ENCODE measurements at regions not wholly inside any gene's neighbourhood (a gene's known extent, or its start where the extent isn't known, plus 50 kb on each side); places are given as distances from the start of the nearest gene placed in this dataset.

DNA sequence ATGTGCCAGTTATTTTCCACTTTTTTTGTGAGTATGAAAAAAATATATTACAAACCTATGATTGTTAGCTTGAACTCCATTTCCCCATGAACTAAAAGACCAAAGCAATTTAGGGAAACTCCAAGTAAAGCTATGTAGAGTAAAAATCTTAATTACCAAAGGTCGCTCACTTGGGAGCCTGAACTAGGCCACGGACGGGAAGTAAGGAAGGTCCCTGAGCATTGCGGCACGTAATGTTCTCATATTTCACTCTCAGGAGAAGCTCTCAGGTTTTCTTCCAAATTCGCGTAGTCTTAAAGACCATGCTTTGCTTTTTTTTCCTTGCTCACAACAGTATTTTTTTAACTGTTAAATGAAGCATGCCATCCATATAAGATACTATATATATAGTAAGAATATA is 215.3 kb upstream of the RARB start:
- DNase-seq (ENCODE audit: low read depth in 2 of 2) = no peak

DNA sequence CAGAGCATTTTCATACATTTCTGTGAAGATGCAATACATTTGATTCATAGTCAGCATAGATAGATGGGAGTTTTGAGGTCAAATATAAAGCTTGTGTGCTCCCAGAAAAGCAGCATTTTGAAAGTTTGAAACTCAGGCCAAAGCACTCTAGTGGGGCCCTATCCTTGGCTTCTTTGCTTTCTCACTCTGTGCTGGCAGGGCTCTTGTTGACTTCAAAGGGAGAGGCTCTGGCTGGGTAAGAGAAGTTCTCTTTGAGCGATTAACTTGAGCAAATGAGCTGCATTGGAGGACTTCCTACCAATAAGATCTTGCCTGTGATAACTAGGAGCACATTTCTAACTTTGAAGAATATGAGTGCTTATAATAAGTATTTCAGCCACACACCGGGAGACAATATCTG is 214.0 kb upstream of the RARB start:
- DNase-seq (ENCODE audit: low read depth in 2 of 2) = no peak

DNA sequence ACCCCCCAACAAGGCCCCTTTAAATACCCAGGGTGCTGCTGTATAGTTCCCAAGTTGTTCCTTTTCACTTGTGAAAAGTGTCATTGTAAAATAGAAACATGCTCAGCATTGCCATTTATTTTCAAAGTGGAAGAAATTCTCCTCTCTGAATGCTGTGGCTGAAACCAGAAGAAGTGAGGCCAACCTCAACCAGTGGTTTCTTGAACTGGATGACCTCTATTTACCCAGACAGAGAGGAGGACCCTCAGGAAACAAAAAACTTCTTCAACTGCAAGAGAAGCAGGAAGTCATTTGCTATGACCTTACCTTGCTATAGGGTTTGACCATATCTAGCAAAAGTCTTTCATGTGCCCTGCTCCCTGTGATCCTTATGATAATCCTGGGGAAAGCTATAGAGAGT is 209.7 kb upstream of the RARB start:
- DNase-seq (ENCODE audit: low read depth in 2 of 2) = no peak

DNA sequence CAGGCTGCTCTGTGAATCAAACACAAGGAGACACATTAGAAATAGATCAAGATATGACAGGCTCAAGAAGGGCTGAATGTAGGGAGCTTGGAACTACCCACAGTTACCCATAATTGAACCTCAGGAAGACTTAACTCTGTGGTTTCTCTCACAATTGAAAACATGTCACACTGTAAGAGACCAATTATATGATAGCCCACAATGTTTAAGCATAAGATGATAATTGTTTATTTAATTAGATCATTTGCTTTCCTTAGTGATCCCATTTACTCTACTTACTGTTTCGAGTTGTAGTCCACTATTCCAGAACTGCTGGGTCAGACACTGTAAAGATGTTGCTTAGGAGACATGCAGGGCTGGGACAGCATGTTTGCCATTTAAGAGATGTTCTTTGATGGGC is 201.3 kb upstream of the RARB start:
- no peak for DNase-seq (ENCODE audit: low read depth in 2 of 2)

DNA sequence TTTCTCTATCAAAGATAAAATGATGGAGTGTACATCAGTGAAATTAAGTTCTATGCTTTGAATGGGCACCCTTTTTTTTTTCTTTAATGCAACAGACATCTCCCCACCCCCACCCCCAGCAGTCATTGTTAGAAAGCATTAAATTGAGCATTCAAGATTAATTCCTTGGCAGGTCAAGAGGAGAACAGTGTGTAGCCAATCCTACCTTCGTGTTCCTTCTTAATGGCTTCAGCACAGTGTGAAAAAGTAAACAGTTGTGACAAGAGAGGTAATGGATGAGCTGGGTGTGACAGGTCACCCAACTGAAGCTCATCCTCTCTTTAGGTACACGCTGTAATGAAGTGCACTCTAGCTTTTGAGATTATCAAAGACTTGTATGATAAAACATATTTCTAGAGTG is 198.5 kb upstream of the RARB start:
- no peak for DNase-seq (ENCODE audit: low read depth in 2 of 2)

DNA sequence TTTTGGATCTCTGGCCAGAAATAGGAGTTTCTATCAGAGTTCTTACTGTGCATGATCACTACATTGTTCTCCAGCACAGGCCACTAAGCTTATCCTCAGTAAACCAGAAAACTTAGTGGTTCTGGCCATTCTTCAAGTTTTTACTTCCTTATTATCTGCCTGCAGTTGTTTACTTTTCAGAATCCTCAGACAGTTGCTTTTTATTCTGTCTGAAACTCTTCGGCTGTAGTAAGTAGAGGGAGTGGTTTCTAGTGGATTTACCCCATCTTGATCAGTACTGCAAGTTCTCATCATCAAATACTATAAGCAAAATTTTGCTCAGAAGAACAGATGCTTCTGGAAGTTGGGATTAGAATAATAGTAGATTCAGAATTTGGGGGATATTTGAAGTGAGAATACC is 193.0 kb upstream of the RARB start:
- DNase-seq (ENCODE audit: low read depth in 2 of 2) = no peak

DNA sequence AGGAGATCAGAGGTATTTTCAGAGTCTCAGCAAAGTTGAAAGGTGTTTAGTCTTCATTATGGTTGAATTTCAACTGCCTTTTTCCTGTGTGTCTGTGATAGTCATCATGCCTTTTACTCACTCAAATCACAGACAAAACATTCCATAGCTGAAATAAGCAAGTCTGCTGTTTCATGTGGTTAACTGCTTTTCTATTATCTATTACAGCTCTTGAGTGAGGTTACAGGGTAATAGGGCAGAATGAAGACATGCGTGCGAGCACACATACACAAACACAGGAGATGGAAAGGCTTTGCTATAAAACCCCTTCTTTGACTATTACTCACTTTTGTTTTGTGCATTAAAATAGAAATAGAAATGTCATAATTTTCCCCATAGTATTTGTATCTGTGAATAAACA is 192.6 kb upstream of the RARB start:
- no peak for DNase-seq (ENCODE audit: low read depth in 2 of 2)

DNA sequence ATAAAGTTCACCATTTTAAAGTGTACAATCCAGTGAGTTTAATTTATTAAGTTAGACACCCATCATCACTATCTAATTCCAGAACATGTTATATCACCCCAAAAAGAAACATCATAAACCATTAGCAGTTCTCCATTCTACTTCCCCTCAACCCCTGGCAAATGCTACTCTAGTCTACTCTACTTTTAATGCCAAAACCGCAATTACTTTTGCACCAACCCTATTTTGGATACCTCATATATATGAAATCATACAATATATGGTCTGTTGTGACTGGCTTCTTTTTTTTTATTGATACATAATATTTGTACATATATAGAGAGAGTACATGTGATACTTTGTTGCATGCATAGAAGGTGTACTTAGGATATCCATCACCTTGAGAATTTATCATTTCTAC is 190.5 kb upstream of the RARB start:
- DNase-seq (ENCODE audit: low read depth in 2 of 2) = no peak

DNA sequence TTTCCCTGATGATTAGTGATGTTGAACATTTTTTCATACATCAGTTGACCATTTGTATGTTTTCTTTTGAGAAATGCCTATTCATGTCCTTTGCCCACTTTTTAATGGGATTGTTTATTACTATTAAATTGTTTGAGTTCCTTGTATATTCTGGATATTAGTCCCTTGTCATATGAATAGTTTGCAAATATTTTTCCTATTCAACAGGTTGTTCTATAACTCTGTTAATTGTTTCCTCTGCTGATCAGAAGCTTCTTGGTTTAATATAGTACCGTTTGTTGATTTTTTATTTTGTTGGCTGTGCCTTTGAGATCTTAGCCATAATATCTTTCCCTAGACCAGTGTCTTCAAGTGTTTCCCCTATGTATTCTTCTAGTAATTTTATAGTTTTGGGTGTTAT is 189.0 kb upstream of the RARB start:
- no peak for DNase-seq (ENCODE audit: low read depth in 2 of 2)

DNA sequence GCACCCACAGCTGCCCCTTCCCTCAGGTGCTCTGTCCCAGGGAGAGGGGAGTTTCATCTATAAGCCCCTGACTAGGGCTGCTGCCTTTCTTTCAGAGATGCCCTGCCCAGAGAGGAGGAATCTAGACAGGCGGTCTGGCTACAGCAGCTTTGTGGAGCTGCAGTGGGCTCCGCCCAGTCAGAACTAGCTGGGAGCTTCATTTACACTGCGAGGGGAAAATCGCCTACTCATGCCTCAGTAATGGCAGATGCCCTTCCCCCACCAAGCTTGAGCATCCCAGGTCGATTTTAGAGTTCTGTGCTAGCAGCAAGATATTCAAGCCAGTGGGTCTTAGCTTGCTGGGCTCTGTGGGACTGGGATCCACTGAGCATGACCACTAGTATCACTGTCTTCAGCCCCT is 181.2 kb upstream of the RARB start:
- DNase-seq (ENCODE audit: low read depth in 2 of 2) = no peak

DNA sequence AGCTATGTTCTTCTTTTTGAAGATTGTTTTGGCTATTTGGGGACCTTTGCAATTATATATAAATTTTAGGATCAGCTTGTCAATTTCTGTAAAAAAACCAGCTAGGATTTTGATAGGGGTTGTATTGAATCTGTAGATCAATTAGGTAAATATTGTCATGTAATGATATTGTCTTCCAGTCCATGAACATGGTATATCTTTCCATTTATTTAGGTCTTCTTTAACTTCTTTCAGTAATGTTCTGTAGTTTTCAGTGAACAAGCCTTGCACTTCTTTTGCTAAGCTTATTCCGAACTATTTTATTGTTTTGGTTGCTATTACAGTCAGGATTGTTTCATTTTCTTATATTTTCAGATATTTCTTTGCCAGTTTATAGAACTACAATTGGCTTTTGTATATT is 175.8 kb upstream of the RARB start:
- DNase-seq (ENCODE audit: low read depth in 2 of 2) = no peak

DNA sequence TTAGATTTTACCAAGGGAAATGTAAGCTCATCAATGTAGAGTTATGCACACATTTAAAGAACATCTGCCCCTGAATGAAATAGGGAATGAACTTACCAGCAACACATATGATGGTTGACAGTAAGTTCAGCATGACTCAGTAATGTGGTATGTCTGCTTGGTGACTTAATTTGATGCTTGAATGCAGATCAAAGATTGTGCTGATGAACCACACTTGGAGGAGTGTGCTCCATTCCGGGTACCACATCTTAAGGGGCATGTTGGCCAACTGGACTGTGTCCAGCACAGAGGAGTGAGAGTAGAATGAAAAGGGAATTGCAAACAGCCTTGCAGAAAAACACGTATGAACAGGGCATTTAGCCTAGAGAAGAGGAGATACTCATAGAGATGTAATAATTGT is 171.0 kb upstream of the RARB start:
- no peak for DNase-seq (ENCODE audit: low read depth in 2 of 2)

DNA sequence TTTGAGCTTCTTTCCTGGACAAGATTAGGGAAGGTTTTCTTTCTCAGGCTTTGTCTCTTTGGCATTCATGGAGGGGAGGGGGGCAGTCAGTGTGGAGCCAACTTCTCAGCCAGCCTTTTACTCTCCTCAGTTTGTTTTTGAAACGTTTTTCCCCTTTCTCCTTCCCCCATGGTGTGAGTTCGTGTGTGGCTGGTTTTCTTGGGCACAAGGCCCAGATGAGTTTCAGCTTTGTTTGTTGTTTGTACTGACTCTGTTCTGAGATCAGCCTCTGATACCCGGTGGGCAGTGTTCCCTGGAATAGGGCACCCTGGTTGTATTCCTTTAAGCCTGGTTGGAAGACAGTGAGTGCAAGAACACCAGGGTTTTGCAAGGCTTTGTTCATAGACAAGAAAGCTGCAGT is 168.2 kb upstream of the RARB start:
- no peak for DNase-seq (ENCODE audit: low read depth in 2 of 2)

DNA sequence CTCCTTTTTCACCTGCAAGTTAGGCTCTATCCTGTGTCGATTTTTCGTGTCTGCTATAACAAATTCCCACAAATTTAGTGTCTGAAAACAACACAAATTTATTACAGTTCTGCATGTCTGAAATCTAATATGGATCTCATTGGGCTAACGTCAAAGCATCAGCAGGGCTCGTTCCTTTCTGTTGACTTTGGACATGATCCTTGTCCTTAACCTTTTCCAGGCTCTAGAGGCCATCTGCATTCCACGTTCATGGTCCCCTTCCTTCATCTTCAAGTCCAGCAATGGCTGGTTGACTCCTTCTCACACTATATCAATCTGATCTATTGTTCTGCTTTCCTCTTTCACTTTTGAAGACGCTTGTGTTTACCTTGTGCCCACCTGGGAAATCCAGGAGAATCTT is 165.7 kb upstream of the RARB start:
- DNase-seq (ENCODE audit: low read depth in 2 of 2) = no peak

DNA sequence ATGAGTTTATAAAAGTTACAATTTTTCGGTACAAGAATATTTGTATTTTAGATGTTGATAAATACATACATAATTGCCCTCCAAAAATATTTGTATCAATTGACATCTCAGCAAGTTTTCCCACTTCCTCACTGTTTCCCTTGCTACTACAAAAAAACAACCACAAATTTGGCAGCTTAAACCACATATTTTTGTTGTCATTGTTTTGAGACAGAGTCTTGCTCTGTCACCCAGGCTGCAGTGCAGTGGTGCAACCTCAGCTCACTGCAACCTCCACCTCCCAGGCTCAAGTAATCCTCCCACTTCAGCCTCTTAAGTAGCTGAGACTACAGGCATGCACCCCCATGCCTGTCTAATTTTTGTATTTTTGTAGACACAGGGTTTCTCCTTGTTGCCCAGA is 162.8 kb upstream of the RARB start:
- DNase-seq (ENCODE audit: low read depth in 2 of 2) = no peak

DNA sequence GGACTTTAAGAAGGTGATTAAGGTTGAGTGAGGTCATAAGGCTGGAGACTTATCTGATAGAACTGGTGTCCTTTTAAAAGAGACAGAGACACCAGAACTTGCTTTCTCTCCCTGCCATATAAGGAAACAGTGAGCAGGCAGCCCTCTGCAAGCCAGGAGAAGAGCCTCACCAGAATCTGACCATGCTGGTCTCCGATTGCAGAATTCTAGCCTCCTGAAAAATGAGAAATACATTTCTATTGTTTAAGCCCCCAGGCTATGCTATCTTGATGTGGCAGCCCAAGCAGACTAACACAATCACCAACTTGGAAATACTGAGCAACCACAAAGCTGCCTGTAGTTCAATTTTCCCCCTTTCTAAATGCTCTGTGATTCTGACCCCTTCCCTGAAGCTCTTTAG is 161.4 kb upstream of the RARB start:
- DNase-seq (ENCODE audit: low read depth in 2 of 2) = no peak

DNA sequence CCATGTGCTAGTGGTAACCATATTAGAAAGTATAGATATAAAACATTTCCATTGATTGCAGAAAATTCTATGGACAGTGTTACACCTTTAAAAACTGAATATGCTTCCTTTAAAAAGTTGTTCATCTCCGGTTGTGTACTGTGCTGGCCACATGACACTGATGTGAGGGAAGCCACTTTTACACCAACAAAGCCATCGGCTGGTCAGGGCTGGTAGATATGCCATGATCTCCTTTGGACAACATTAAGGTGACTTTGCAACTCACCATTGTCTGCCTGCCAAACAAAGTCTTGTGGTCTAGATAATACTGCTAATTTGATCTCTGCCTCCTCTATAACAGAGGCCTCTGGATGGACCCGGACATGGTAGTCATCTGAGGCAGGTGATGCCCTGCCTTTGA is 156.0 kb upstream of the RARB start:
- no peak for DNase-seq (ENCODE audit: low read depth in 2 of 2)

DNA sequence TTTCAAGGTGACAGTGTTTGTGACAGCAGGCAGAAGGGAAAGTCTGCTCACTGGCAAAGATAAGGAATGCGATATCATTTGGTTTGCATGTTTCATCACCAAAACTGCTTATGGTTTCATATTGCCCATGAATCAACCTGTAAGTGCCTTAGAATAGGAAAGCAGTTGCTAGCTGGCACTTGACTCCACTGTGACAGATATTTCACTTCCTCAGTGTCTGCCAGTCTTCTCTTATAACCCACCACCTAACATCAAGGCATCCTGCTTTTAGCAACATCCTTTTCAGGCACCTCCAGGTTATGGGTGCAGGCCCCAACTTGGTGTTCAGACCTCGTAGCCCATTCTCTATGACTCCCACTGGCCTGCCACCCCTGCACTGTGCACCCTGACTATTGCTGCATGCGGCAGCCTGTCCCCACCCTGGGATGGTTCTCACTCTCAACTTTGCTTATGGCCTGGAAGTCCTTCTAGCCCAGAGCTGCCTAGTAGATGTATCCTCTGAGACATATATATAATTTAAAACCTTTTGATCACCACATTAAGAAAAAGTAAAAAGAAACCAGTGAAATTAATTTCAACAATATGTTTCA is 154.4 kb upstream of the RARB start:
- no peak for DNase-seq (ENCODE audit: low read depth in 2 of 2)

DNA sequence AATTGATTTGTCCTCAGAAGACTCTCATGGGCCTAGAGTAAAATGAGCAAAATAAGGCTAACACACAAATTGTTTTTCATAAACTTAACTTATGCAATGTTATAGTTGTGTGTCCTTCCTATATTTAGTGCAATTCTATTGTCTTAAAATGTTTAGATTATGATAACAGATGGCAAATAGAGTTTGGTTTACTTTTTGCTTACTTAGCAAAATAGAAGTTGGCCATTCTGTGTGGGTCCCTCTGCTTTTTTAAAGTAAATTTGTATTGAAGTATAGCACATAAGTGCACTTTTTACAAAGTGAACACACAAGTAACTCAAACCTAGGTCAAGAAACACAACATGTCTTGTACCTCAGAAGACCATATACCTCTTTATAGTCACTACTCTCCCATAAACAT is 150.6 kb upstream of the RARB start:
- no peak for DNase-seq (ENCODE audit: low read depth in 2 of 2)

DNA sequence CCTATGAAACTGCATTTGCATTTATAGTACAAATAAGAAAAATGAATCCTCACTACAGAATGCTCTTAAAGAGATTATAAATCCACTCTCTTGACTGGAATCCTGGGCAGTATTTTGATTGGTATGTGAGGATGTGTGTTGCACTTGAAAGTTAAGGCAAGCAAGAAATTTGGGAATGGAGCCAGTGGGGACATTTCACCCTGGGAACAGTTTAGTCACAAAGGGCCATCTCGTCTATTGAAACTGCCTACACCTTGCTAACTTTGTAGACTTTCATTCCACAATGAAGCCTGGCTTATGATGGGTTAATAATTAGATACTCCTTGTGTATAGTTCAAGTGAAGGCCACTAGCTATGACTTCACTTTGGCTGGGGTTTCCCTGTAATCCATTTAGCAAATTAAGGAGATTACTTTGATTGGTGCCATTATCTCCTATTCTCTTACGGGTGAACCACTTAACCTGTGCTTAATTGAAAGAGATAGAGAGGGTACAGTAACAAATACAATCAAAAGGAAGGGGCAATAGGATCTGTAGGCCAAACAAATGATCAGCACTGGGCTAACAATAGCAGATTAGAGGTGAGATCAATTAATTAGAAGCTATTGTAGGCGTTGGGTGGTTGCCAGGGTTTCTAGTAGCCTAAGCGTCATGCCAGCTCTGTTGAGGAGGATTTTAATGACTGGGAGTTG is 146.9 kb upstream of the RARB start:
- no peak for DNase-seq (ENCODE audit: low read depth in 2 of 2)

DNA sequence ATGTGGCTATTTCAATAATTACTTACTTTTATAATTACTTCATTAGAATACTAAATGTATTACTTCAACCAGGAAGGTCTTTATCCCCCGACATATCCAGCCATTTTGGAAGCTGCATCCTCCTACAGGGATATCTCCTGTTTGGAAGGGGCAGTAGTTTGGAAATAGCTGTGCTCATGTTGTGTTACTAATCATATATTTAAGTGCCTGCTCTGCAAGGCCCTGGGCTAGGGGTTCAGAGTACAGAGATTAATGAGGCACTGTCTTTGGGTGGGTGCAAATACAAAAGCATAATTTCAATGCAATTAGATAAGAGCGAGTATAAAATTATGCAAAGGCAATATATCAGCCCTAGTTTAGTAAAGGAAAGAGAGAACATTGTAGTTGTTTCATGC is 146.3 kb upstream of the RARB start:
- DNase-seq (ENCODE audit: low read depth in 2 of 2) = no peak

DNA sequence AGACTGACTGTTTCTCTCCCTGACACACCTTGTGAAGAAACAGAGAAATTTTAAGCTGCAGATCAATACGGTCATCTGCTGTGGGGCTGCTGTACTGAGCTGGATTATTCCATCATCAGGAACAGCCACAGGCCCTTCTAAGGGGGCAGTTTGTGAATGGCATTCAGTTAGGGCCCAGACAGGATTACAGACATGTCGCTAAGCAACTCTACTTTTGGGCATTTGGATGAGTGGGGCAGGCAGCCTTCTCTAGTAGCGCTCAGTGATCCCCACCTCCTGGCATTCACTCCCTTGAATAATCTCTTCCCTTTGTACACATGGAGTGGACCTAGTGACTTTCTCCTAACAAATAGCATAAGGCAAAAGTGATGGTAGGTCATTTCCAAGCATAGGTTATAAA is 144.4 kb upstream of the RARB start:
- DNase-seq (ENCODE audit: low read depth in 2 of 2) = no peak

DNA sequence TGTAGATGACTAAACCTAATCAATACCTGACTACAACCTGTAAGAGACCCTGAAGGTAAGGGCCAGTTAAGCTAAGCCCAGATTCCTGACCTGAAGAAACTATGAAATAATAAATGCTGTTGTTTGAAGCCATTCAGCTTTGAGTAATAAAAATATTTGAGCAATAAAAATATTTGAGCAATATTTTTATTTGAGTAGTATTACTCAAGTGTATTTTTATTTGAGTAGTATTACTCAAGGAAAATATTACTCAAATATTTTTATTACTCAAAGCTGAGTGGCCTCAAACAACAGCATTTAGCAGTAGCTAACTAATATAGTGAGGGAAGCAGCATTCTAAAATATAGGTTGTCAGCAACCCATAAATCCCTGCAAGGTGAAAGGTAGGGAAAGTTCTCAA is 143.8 kb upstream of the RARB start:
- no peak for DNase-seq (ENCODE audit: low read depth in 2 of 2)

DNA sequence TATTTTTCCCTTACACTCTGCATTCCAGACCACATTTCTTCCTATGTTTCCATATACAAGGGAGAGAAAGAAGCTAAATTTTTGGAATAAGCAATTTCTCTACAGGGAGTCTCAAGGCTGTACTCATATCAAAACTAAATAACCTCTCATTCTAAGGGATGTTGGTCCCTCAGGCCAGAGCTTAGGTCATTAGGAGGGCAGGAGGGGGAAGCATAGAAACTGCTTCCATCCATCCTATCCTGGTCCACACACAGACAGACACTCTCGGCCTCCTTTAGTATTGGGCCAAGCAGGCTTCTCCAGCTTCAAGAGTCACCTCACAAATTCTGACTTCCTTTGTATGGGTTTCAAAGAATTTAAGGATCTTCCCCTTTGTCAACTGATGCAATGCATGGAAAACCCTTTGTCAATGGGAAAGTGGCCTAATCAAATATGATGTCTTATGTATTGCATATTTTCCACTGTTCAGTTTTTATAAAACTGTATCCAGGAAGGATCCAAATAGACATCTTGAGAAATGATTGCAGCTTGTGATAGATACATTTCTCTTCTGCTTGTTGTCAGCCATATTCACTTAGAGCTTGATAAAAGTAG is 140.7 kb upstream of the RARB start:
- no peak for DNase-seq (ENCODE audit: low read depth in 2 of 2)
